ENCODE measurements at regions not wholly inside any gene's neighbourhood (a gene's known extent, or its start where the extent isn't known, plus 50 kb on each side); places are given as distances from the start of the nearest gene placed in this dataset.

DNA sequence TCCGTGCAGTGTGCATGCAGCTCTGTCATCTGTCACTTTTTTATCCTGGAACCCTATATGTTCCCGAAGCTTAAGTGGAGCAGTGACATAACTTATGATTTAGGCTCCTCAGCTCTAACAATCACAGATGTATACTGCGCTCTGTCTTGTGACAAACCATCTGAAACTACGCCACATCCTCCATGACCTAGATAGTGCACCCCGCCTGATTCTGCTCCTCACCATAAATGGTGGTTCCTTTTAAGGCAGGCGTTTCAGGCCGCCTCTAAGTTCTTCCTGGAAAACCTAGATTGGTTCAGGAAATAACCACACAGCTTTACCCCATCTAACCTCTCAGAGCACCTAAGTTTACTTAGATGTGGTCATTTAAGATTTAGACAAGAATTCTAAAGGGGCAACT lies 372.0 kb downstream of the CDH10 start:
- TF ChIP-seq, protein P1, sequence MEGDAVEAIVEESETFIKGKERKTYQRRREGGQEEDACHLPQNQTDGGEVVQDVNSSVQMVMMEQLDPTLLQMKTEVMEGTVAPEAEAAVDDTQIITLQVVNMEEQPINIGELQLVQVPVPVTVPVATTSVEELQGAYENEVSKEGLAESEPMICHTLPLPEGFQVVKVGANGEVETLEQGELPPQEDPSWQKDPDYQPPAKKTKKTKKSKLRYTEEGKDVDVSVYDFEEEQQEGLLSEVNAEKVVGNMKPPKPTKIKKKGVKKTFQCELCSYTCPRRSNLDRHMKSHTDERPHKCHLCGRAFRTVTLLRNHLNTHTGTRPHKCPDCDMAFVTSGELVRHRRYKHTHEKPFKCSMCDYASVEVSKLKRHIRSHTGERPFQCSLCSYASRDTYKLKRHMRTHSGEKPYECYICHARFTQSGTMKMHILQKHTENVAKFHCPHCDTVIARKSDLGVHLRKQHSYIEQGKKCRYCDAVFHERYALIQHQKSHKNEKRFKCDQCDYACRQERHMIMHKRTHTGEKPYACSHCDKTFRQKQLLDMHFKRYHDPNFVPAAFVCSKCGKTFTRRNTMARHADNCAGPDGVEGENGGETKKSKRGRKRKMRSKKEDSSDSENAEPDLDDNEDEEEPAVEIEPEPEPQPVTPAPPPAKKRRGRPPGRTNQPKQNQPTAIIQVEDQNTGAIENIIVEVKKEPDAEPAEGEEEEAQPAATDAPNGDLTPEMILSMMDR (IDR thresholded peaks at IDR 0.05), result no peak
- TF ChIP-seq POLR2AphosphoS5 (IDR thresholded peaks at IDR 0.05; ENCODE audit: insufficient read depth in 1 of 2, low read depth in 1 of 2), result no peak
